IgD-negative memory B cell (primary cell): ENCODE measurements at regions not wholly inside any gene's neighbourhood (a gene's known extent, or its start where the extent isn't known, plus 50 kb on each side); places are given as distances from the start of the nearest gene placed in this dataset.
A peak's percentile ranks its signal among the peaks of the same experiment; 100 is the strongest.

Experiments used
- H3K27ac Mint-ChIP-seq, 3 donors: one replicate each; pipeline ENCODE4 v1.8.0; 2020 to 2022; ENCODE audit warnings: mild to moderate bottlenecking in 3 of 3, mixed read lengths in 3 of 3, moderate library complexity in 1 of 3
- H3K27me3 Mint-ChIP-seq: one replicate; pipeline ENCODE4 v1.8.0; 2021; ENCODE audit warnings: mixed read lengths
- H3K36me3 Mint-ChIP-seq: one replicate; pipeline ENCODE4 v1.8.0; 2020; ENCODE audit warnings: mild to moderate bottlenecking, mixed read lengths
- H3K4me1 Mint-ChIP-seq, 3 donors: one replicate each; pipeline ENCODE4 v1.8.0; 2020 to 2022; ENCODE audit warnings: mixed read lengths in 3 of 3, mild to moderate bottlenecking in 1 of 3
- H3K4me3 Mint-ChIP-seq, 4 donors: one replicate each; pipeline ENCODE4 v1.8.0; 2020 to 2022; ENCODE audit warnings: mild to moderate bottlenecking in 4 of 4, mixed read lengths in 4 of 4, moderate library complexity in 3 of 4
- H3K9me3 Mint-ChIP-seq, 3 donors: one replicate each; pipeline ENCODE4 v1.8.0; 2020 to 2021; ENCODE audit warnings: mixed read lengths in 3 of 3, mild to moderate bottlenecking in 1 of 3

DNA sequence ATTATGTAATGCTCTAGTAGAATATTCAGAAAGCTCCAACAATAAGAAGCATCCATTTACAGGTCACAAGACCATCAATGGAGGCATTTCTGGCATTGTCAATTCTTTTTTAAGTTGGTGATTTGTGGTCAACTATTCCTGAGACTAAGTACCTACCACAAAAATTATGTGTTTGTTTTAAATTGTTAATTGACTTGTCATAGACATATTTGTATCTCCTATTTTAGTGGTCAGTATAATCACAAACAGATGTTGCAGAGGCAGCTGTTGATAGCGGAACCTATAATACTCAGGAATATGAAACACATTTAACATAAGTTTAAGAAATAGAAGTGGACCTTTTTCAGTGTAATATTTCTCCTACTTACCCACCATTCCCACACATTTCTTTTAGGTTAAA is 430.1 kb downstream of the CCDC85A start:
- Mint-ChIP-seq H3K4me3 (no peak overlapping the region), H3K27ac (no peak overlapping the region), H3K9me3 (peaks cover 1 to 6% (median 3%) of the 10 kb centered on the region in 3 donors), H3K27me3 (no peaks in the 10 kb centered on the region), H3K4me1 (no peaks in the 10 kb centered on the region), H3K36me3 (no peaks in the 10 kb centered on the region)

DNA sequence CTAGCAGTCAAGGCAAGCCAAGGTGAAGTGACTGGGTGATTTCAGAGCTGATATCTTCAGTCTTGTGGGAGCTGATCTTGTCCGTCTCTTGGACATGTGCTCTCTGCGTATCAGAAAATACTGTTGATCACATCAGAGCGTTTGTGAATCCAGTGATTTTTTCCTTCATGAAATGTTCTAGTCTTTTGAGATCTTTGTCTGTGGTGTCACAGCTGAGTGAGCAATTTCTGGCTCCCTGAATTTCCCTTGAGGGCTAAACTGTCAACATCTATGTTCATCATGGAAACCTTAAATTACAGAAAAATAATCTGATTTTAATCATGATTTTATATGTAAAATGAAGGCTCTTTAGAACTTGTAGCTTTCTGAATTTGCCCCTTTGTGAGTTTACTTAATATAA is 432.0 kb downstream of the CCDC85A start:
- no peaks in the 10 kb centered on the region for H3K36me3 Mint-ChIP-seq
- H3K27me3 Mint-ChIP-seq = no peaks in the 10 kb centered on the region
- H3K4me3 Mint-ChIP-seq = no peak overlapping the region
- peaks cover 3 to 6% (median 3%) of the 10 kb centered on the region in 3 donors for H3K9me3 Mint-ChIP-seq
- no peak overlapping the region for H3K27ac Mint-ChIP-seq
- no peaks in the 10 kb centered on the region for H3K4me1 Mint-ChIP-seq

DNA sequence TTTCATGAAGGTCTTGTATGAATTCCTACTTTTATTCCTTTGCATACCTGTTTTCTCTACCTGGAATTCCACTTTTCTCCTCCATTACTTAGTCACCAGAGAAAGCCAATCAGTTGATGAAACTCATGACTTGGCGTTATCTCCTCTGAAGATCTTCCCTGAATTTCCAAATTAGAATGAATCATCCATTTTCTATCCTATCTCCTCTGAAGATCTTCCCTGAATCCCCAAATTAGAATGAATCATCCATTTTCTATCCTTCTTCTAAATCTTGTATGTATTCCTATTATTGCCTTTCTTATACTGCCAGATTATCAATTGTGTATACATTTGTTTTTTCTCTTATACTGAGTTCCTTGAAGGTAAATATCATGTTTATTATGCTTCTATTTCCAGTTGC is 440.4 kb downstream of the CCDC85A start:
- Mint-ChIP-seq H3K9me3 (peaks cover 4 to 8% (median 7%) of the 10 kb centered on the region in 3 donors), H3K27ac (peak overlapping the region in 1 of 3 donors; percentile 9), H3K27me3 (no peaks in the 10 kb centered on the region), H3K4me3 (no peak overlapping the region), H3K36me3 (no peaks in the 10 kb centered on the region), H3K4me1 (no peaks in the 10 kb centered on the region)

DNA sequence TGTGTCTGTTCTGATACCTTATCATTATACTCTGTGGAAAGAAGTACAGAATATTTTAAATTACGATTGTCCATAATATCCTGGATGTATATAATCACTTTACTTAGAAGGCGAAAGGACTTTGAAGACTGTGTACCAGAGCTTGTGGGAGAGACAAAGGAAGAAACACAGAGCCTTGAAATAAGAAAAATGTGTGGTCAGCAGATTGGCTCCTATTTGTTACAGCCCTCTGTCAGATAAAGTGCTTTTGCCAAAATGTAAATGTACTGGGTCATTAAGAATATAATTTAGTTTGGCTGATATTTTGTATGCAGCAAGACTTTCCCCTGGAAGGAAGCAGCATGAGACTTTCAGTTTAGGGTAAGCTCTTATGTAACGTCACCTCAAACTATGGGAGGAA is 443.1 kb downstream of the CCDC85A start:
- peaks cover 4% of the 10 kb centered on the region in 3 donors for H3K9me3 Mint-ChIP-seq
- H3K27me3 Mint-ChIP-seq = no peaks in the 10 kb centered on the region

GRCh38 chr2:56630286-56630685 is 446.5 kb downstream of the CCDC85A start:
- Mint-ChIP-seq H3K27ac (no peak overlapping the region), H3K36me3 (no peaks in the 10 kb centered on the region), H3K4me1 (no peaks in the 10 kb centered on the region), H3K4me3 (no peak overlapping the region), H3K9me3 (peaks cover 0 to 6% (median 5%) of the 10 kb centered on the region in 3 donors), H3K27me3 (no peaks in the 10 kb centered on the region)

More for the DNA sequence above, 443.1 kb downstream of the CCDC85A start:
- Mint-ChIP-seq H3K36me3 (no peaks in the 10 kb centered on the region), H3K4me1 (no peaks in the 10 kb centered on the region), H3K27ac (no peak overlapping the region), H3K4me3 (no peak overlapping the region)

- Mint-ChIP-seq H3K36me3 (no peaks in the 10 kb centered on the region), H3K4me3 (no peak overlapping the region), H3K27ac (no peak overlapping the region), H3K27me3 (no peaks in the 10 kb centered on the region), H3K4me1 (no peaks in the 10 kb centered on the region), H3K9me3 (peaks cover 4 to 5% (median 4%) of the 10 kb centered on the region in 3 donors)
Measured at GRCh38 chr2:56647997-56648396, 464.2 kb downstream of the CCDC85A start.

GRCh38 chr2:56648802-56649201 is 465.0 kb downstream of the CCDC85A start:
- Mint-ChIP-seq H3K4me3 (no peak overlapping the region), H3K9me3 (peaks cover 3 to 5% (median 4%) of the 10 kb centered on the region in 3 donors), H3K27ac (no peak overlapping the region), H3K27me3 (no peaks in the 10 kb centered on the region), H3K4me1 (no peaks in the 10 kb centered on the region), H3K36me3 (no peaks in the 10 kb centered on the region)

DNA sequence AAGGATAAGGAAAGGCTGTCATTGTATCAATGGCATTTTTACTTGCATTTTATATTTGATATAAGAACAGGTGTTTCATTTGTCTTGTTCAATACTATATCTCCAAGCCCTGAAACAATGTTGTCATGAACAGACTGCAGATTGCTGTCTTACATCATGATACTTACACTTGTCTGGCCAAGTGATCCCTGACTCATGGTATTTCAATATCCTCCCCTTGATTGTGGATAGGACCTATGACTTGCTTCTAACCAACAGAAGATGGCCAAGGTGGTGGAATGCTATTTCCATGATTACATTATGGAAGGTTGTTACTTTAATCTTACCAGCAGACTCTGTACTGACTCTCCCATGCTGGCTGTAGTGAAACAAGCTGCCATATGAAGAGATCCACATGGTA is 471.1 kb downstream of the CCDC85A start:
- Mint-ChIP-seq H3K9me3 (peaks cover 0 to 3% (median 0%) of the 10 kb centered on the region in 3 donors), H3K27me3 (no peaks in the 10 kb centered on the region), H3K4me1 (no peaks in the 10 kb centered on the region), H3K36me3 (no peaks in the 10 kb centered on the region), H3K27ac (peak overlapping the region in 1 of 3 donors; percentile 67), H3K4me3 (no peak overlapping the region)

- no peak overlapping the region for H3K27ac Mint-ChIP-seq
- H3K4me1 Mint-ChIP-seq = no peaks in the 10 kb centered on the region
- no peaks in the 10 kb centered on the region for H3K27me3 Mint-ChIP-seq
- no peaks in the 10 kb centered on the region for H3K36me3 Mint-ChIP-seq
- H3K4me3 Mint-ChIP-seq = no peak overlapping the region
- H3K9me3 Mint-ChIP-seq = peaks cover 0 to 6% (median 0%) of the 10 kb centered on the region in 3 donors
Measured at GRCh38 chr2:56656826-56657225, 473.0 kb downstream of the CCDC85A start.

GRCh38 chr2:56666777-56667176 is 483.0 kb downstream of the CCDC85A start:
- peaks cover 2 to 6% (median 6%) of the 10 kb centered on the region in 3 donors for H3K9me3 Mint-ChIP-seq
- no peaks in the 10 kb centered on the region for H3K27me3 Mint-ChIP-seq
- H3K27ac Mint-ChIP-seq = no peak overlapping the region
- H3K36me3 Mint-ChIP-seq = no peaks in the 10 kb centered on the region
- H3K4me3 Mint-ChIP-seq = no peak overlapping the region
- H3K4me1 Mint-ChIP-seq = no peaks in the 10 kb centered on the region

DNA sequence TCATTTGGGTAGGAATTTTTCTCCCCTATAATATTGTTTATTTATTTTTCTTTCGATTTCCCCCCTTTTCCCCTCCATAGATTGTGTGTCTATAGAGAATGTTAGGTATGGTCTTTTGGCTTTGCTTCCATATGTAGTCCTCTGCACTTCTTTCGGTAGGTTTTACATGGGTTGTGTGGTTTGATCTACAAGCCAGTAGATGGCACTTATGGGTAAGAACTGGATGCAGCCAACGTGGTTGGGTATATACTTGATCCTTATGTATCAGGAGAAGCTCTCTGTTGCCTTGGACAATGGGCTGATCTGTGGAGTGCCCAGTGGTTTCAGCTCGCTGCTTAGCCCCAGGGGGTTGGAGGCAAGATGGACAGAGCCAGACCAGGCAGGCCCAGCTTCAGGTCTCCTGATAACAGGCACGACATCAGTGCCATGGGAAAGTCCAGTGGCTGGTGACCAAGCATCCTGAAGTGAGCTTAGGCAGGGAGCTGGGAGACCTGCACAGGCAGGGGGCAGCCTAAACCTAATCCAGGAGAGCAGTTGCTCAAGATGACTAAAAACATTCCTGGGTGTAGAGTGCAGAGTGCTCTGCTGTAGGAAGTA is 488.3 kb downstream of the CCDC85A start:
- Mint-ChIP-seq H3K36me3 (no peaks in the 10 kb centered on the region), H3K4me3 (no peak overlapping the region), H3K4me1 (no peaks in the 10 kb centered on the region), H3K27me3 (no peaks in the 10 kb centered on the region), H3K27ac (no peak overlapping the region), H3K9me3 (peaks cover 0 to 6% (median 2%) of the 10 kb centered on the region in 3 donors)

- Mint-ChIP-seq H3K27ac (no peak overlapping the region), H3K4me1 (no peaks in the 10 kb centered on the region), H3K4me3 (no peak overlapping the region), H3K9me3 (peaks cover 0 to under 1% (median 0%) of the 10 kb centered on the region in 3 donors), H3K36me3 (no peaks in the 10 kb centered on the region), H3K27me3 (no peaks in the 10 kb centered on the region)
Measured at GRCh38 chr2:56674084-56674483, 490.3 kb downstream of the CCDC85A start.

DNA sequence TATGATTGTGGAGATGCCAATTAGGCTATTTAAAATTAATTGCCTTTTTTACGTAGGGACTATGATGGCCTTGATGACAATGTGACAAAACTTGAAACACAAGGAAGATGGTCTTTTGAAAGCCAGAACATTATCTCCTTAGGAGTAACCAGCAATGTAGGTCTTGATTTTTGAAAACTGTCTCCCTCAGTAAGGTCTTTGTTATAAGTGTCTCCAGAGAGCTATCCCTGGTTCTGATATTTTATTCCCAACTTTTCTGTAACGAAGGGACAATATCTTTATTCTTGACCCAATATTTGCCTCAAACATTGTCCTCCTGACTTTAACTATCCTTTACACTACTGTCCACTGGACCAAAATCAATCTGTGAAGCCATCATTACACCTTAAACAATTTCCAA is 493.2 kb downstream of the CCDC85A start:
- H3K4me3 Mint-ChIP-seq = no peak overlapping the region
- no peaks in the 10 kb centered on the region for H3K27me3 Mint-ChIP-seq
- no peaks in the 10 kb centered on the region for H3K9me3 Mint-ChIP-seq
- H3K36me3 Mint-ChIP-seq = no peaks in the 10 kb centered on the region
- no peaks in the 10 kb centered on the region for H3K4me1 Mint-ChIP-seq
- no peak overlapping the region for H3K27ac Mint-ChIP-seq

DNA sequence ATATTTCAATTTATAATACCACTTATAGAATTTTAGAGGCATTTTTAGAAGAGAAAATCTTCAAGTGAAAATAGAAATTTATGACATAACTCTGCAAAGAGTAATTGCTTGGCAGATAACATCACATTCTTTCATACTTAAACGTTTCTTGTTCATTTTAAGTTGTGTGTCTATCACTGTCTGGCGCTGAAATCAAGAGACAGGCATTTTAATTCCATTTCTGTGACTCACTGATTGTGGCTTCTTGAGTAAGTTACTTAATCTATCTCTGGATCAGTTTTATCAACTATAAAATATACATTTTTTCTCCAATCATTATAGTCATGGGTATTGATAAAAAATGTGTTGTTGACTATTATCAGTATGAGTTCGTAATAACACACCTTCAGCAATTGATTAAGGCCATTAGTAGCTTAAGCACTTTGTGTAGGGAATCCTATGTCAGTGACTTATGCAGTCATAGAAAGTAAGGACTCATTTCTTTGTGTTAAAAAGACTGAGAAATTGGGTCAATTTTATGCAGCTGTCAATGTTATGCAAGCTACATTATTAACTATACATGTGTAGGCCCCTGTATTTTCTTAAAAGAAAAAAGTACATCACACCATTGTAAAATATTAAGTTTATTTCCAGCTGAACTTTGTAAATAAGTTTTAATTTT is 497.3 kb downstream of the CCDC85A start:
- Mint-ChIP-seq H3K27me3 (no peaks in the 10 kb centered on the region), H3K4me1 (no peaks in the 10 kb centered on the region), H3K27ac (no peak overlapping the region), H3K9me3 (peaks cover 0 to 4% (median 3%) of the 10 kb centered on the region in 3 donors), H3K4me3 (no peak overlapping the region), H3K36me3 (no peaks in the 10 kb centered on the region)

GRCh38 chr2:56681659-56682396 is 498.0 kb downstream of the CCDC85A start:
- Mint-ChIP-seq H3K27me3 (no peaks in the 10 kb centered on the region), H3K9me3 (peaks cover 0 to 5% (median 3%) of the 10 kb centered on the region in 3 donors), H3K27ac (no peak overlapping the region), H3K4me3 (no peak overlapping the region), H3K4me1 (no peaks in the 10 kb centered on the region), H3K36me3 (no peaks in the 10 kb centered on the region)
